Heart left ventricle (tissue), 16 donors: ENCODE measurements at regions not wholly inside any gene's neighbourhood (a gene's known extent, or its start where the extent isn't known, plus 50 kb on each side); places are given as distances from the start of the nearest gene placed in this dataset.

ENCODE experiments used
- ATAC-seq, 4 donors: fragments of 200-7000 bp; cut with Tn5 transposase; one replicate each; pipeline ENCODE4 v1.9.1; 2020 to 2022; ENCODE audit warnings: moderate library complexity in 4 of 4, mild to moderate bottlenecking in 3 of 4, moderate number of reproducible peaks in 1 of 4
- DNase-seq, 5 donors: peaks; one replicate each; pipeline ENCODE4 v3.0.0-alpha.2; 2020
- H3K27ac ChIP-seq, 12 donors: fragments of 200-600 bp; sonication (generic) in 4 of 12; one replicate each; pipeline versions ENCODE4 v1.5.0 to v1.8.0; 2016 to 2022; ENCODE audit warnings: mild to moderate bottlenecking in 2 of 12
- H3K27me3 ChIP-seq, 9 donors: fragments of 200-600 bp; sonication (generic) in 2 of 9; one replicate each; pipeline versions ENCODE4 v1.5.1 to v1.8.0; 2016 to 2022; ENCODE audit warnings: mild to moderate bottlenecking in 3 of 9
- H3K36me3 ChIP-seq, 9 donors: fragments of 200-600 bp; sonication (generic) in 2 of 9; one replicate each; pipeline versions ENCODE4 v1.5.0 to v1.8.0; 2018 to 2022; ENCODE audit warnings: mild to moderate bottlenecking in 2 of 9
- H3K4me1 ChIP-seq, 12 donors: fragments of 200-600 bp; sonication (generic) in 4 of 12; one replicate each; pipeline versions ENCODE4 v1.5.0 to v1.8.0; 2016 to 2022; ENCODE audit warnings: mild to moderate bottlenecking in 3 of 12
- H3K4me3 ChIP-seq, 12 donors: fragments of 200-600 bp; sonication (generic) in 4 of 12; one replicate each; pipeline versions ENCODE4 v1.5.0 to v1.8.0; 2017 to 2022; ENCODE audit warnings: mild to moderate bottlenecking in 9 of 12, moderate library complexity in 4 of 12
- H3K9me3 ChIP-seq, 12 donors: fragments of 200-600 bp; sonication (generic) in 4 of 12; one replicate each; pipeline versions ENCODE4 v1.5.0 to v1.8.0; 2016 to 2022; ENCODE audit warnings: mild to moderate bottlenecking in 1 of 12
- POLR2A ChIP-seq, 2 donors: fragments of 450-650 bp; IDR thresholded peaks; one replicate each; pipeline ENCODE4 v1.6.1; 2017; ENCODE audit warnings: antibody characterized with exemption in 2 of 2, mild to moderate bottlenecking in 2 of 2, moderate library complexity in 2 of 2
- WGBS, 4 donors: extraction: QIAGEN DNeasy Blood & Tissue Kit in 2 of 4; methylation state at CpG; one replicate each; pipeline versions ENCODE4 v1.1.5 to v1.1.7; 2013 to 2018; 5-methylcytosine and 5-hydroxymethylcytosine counted together
- intact Hi-C, 10 donors: fragments of 100-400 bp; cut with DNase I; formaldehyde crosslinking; loops; one replicate each; pipeline versions ENCODE4 v1.11.1 to v1.14.2; 2022
- TF ChIP-seq, protein P1 (sequence below), 12 donors: fragments of 200-600 bp; sonication (generic) in 4 of 12; IDR thresholded peaks; one replicate each; pipeline versions ENCODE4 v1.5.0 to v1.8.0; 2018 to 2022; ENCODE audit warnings: antibody characterized with exemption in 12 of 12, mild to moderate bottlenecking in 5 of 12
- donor health status: ischemic (EF 13 %, LVEDD 7.1; RV severe dilation, severe dysfunction).
- donor health status: healthy with polysubstance abuse.
- donor health status: DM: no; HTN: yes; CAD: no.
- donor health status: DM: no; HTN: no; CAD: no.
- donor health status: ischemic (EF 25% LVEDD 6.9; RV normal size, moderate dysfunction).
- donor health status: ischemic (EF 25% LVEDD 5.7; RV mildly dilated, moderate dysfunction).
- donor health status: healthy.
- donor health status: DM: yes; HTN: yes; CAD: no.
- donor health status: ischemic (EF 35%, LVEDD 5.7; RV mildly dilated, moderate dysfunction).
- donor health status: nonischemic (EF 11% LVEDD 7.7; RV severe dilation, severe dysfunction).
- donor health status: DM: yes; HTN: yes; CAD: no.
- donor health status: PGD.
- donor health status: ischemic (EF 29% LVEDD 5.4; RV normal size, mild dysfunction).
- donor health status: nonischemic (EF 23%, LVEDD 6.1; RV moderate dilation, normal function).

DNA sequence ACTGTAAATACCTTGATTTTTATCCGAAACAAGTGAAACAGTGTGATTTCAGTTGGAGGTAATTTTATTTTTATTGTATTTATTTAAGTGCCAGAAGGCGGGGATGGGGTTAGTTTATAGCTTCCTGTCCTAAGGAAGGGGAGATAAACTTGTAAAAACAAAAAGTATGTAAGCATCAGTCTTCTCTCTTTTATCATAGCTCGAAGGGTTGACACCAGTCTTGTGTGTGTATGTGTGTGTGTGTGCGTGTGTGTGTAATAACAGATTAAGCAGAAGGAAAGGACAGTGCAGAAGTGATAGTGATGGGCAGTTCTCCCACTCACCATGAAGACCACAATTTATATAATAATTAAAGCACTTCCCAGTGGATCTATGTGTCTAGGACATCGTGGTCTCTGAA lies 793.3 kb downstream of the PLCL1 start:
- no peak for DNase-seq
- Histone ChIP-seq H3K4me1 (no peaks in the 10 kb centered on the region), H3K9me3 (no peaks in the 10 kb centered on the region), H3K27me3 (no peaks in the 10 kb centered on the region), H3K27ac (no peak overlapping the region), H3K36me3 (no peaks in the 10 kb centered on the region), H3K4me3 (no peak overlapping the region)
- no peak for ATAC-seq
- TF ChIP-seq POLR2A (IDR thresholded peaks at IDR 0.05), result no peak
- TF ChIP-seq, protein P1, sequence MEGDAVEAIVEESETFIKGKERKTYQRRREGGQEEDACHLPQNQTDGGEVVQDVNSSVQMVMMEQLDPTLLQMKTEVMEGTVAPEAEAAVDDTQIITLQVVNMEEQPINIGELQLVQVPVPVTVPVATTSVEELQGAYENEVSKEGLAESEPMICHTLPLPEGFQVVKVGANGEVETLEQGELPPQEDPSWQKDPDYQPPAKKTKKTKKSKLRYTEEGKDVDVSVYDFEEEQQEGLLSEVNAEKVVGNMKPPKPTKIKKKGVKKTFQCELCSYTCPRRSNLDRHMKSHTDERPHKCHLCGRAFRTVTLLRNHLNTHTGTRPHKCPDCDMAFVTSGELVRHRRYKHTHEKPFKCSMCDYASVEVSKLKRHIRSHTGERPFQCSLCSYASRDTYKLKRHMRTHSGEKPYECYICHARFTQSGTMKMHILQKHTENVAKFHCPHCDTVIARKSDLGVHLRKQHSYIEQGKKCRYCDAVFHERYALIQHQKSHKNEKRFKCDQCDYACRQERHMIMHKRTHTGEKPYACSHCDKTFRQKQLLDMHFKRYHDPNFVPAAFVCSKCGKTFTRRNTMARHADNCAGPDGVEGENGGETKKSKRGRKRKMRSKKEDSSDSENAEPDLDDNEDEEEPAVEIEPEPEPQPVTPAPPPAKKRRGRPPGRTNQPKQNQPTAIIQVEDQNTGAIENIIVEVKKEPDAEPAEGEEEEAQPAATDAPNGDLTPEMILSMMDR (IDR thresholded peaks at IDR 0.05), result no peak
- intact Hi-C loops, result no loop called here
- WGBS, 4 donors, result 49 to 60% (median 50%) methylated on average over 5 of the region's 5 CpGs

DNA sequence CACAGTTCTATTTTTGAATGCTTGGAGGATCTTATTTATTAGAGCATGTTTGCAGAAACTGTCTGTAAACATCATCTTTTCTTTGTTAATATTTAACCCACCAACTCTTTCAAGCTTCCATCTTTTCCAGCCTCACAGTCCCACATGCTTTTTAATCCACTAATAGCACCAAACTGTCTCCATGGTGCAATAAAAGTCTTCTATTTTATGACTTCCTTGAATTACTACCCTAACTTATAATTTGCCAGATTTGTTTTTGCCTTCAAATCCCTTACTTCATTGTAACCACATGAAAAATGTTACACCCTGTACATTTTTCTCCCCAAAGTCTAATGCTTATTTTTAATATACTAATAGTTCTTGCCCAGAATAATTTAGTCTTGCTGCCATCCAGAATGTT lies 792.6 kb downstream of the PLCL1 start:
- Histone ChIP-seq H3K27ac (no peak overlapping the region), H3K4me3 (no peak overlapping the region), H3K36me3 (no peaks in the 10 kb centered on the region), H3K4me1 (no peaks in the 10 kb centered on the region), H3K9me3 (no peaks in the 10 kb centered on the region), H3K27me3 (no peaks in the 10 kb centered on the region)
- intact Hi-C loops, result no loop called here
- TF ChIP-seq POLR2A (IDR thresholded peaks at IDR 0.05), result no peak
- TF ChIP-seq, protein P1 (IDR thresholded peaks at IDR 0.05), result no peak
- DNase-seq, result no peak
- no peak for ATAC-seq

DNA sequence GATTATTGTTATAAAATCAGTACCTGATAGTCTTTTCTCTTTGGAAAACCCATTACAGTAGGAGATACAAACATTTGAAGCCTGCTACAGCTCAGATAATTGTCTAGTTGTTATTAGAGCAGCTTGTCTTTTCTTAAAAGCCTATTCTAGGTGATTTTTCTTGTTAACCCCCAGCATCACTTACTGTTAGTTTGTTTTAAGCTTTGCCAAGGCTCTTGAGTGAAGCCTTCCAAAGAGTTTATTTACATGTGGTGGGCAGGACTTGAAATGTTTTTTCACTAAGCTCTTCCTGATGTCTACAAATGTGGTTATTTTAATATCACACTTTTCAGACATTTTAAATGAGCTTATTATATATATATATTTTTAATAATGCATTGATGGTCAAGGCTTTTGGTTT lies 791.3 kb downstream of the PLCL1 start:
- Histone ChIP-seq H3K4me3 (no peak overlapping the region), H3K4me1 (no peaks in the 10 kb centered on the region), H3K27ac (no peak overlapping the region), H3K9me3 (no peaks in the 10 kb centered on the region), H3K27me3 (no peaks in the 10 kb centered on the region), H3K36me3 (no peaks in the 10 kb centered on the region)
- no peak for ATAC-seq
- intact Hi-C loops, result no loop called here
- no peak for DNase-seq
- TF ChIP-seq, protein P1 (IDR thresholded peaks at IDR 0.05), result no peak

DNA sequence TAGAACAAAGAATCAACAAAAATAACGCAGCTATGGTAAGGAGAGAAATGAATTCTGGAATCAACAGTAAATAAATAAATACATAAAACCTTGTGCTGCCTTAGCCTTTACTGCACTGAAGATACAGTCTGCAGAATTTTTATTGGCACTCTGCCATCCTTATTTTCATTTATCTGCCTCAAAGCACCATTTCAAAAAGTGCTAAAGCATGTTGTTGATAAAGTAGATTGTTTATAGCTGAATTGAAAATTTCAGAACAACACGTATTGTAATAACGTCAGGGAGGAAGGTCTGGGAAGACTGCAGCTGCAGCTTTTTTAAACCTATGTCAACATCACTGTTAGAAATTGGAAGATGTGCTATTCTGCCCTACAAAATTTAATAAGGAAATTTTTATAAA lies 787.2 kb downstream of the PLCL1 start:
- no peaks in the 10 kb centered on the region for H3K36me3 ChIP-seq
- no peak overlapping the region for H3K27ac ChIP-seq
- TF ChIP-seq, protein P1 (IDR thresholded peaks at IDR 0.05), result no peak
- no peak for TF ChIP-seq POLR2A (IDR thresholded peaks at IDR 0.05)
- DNase-seq, result no peak
- 62 to 66% (median 63%) methylated on average over 3 of the region's 3 CpGs for WGBS, 4 donors
- intact Hi-C loops, result no loop called here
- no peaks in the 10 kb centered on the region for H3K9me3 ChIP-seq
- H3K27me3 ChIP-seq, result no peaks in the 10 kb centered on the region
- H3K4me3 ChIP-seq, result no peak overlapping the region
- no peaks in the 10 kb centered on the region for H3K4me1 ChIP-seq
- no peak for ATAC-seq
